A549 (cell line): ENCODE measurements at regions not wholly inside any gene's neighbourhood (a gene's known extent, or its start where the extent isn't known, plus 50 kb on each side); places are given as distances from the start of the nearest gene placed in this dataset.

Source experiments
- ATAC-seq, 2 experiments: fragments of 200-7000 bp in 1 of 2; fragments of >200 bp in 1 of 2; cut with Nextera tagmentation in 1 of 2; cut with Tn5 transposase in 1 of 2; 3 replicates each; pipeline versions ENCODE4 v1.8.0 to v1.9.1; 2018 to 2020; ENCODE audit warnings: mild to moderate bottlenecking in 1 of 2, moderate library complexity in 1 of 2
- CTCF ChIA-PET: fragments of 300-600 bp; sonication (Branson Sonifier 250); formaldehyde crosslinking; extraction: SDS; loops from one replicate; lab custom pipeline; 2021; ENCODE audit warnings: antibody characterized with exemption, inconsistent platforms; lab: Yijun Ruan, JAX
- POLR2A ChIA-PET: fragments of 350-600 bp; formaldehyde crosslinking; extraction: SDS; loops from one replicate; lab custom pipeline; 2021; ENCODE audit warnings: antibody characterized with exemption, inconsistent platforms; lab: Yijun Ruan, JAX
- DNase-seq, 2 experiments: peaks; one replicate each; pipeline versions ENCODE4 v3.0.0 to v3.0.0-alpha.2; 2011 to 2016; ENCODE audit warnings: low read depth in 1 of 2, low spot score in 1 of 2
- FAIRE-seq: peaks from 2 replicates; lab custom pipeline; 2011; peaks lifted over from hg19 to GRCh38; lab: Jason Lieb, UNC
- H3K27ac ChIP-seq, 2 experiments: fragments of >200 bp; sonication (Bioruptor Twin); formaldehyde crosslinking; 3 replicates each; pipeline ENCODE4 v1.5.1; 2016 to 2017
- H3K4me1 ChIP-seq: fragments of >200 bp; sonication (Bioruptor Twin); formaldehyde crosslinking; 3 replicates; pipeline ENCODE4 v1.6.1; 2016
- H3K4me2 ChIP-seq: fragments of >200 bp; sonication (Bioruptor Twin); formaldehyde crosslinking; 3 replicates; pipeline ENCODE4 v1.6.1; 2016
- H3K4me3 ChIP-seq: fragments of >200 bp; sonication (Bioruptor Twin); formaldehyde crosslinking; 3 replicates; pipeline ENCODE4 v1.5.1; 2016
- H3K9me3 ChIP-seq: fragments of >200 bp; sonication (Bioruptor Twin); formaldehyde crosslinking; 3 replicates; pipeline ENCODE4 v1.6.1; 2016
- ATOH8 ChIP-seq: fragments of 250-450 bp; sonication (Bioruptor Pico); IDR thresholded peaks from 2 replicates; pipeline ENCODE4 v1.5.0; 2020; ENCODE audit warnings: low read depth, mild to moderate bottlenecking, moderate library complexity
- BHLHE40 ChIP-seq: IDR thresholded peaks from 2 replicates; pipeline ENCODE4 v1.6.1; 2012; ENCODE audit warnings: low read depth, low read length, inconsistent platforms
- CBX8 ChIP-seq: fragments of 200-600 bp; sonication (generic); IDR thresholded peaks from 2 replicates; pipeline ENCODE4 v1.6.1; 2016
- CEBPB ChIP-seq, 2 experiments: fragments of >200 bp in 1 of 2; sonication (Bioruptor Twin) in 1 of 2; formaldehyde crosslinking in 1 of 2; IDR thresholded peaks; 2 replicates each; pipeline ENCODE4 v1.6.1; 2012 to 2016
- CHD4 ChIP-seq: fragments of 200-600 bp; sonication (generic); IDR thresholded peaks from 2 replicates; pipeline ENCODE4 v1.6.1; 2016; ENCODE audit warnings: antibody characterized with exemption, mild to moderate bottlenecking, borderline replicate concordance
- E2F6 ChIP-seq: IDR thresholded peaks from 2 replicates; pipeline ENCODE4 v1.6.1; 2012; ENCODE audit warnings: low read depth, borderline replicate concordance
- EP300 ChIP-seq, 2 experiments: fragments of >200 bp; sonication (Bioruptor Twin); formaldehyde crosslinking; IDR thresholded peaks; 2 replicates in 1 of 2; 3 replicates in 1 of 2; pipeline ENCODE4 v1.6.1; 2016 to 2017
- GATA3 ChIP-seq: IDR thresholded peaks from 2 replicates; pipeline ENCODE4 v1.6.1; 2012; ENCODE audit warnings: borderline replicate concordance
- HDAC2 ChIP-seq: fragments of 200-600 bp; sonication (generic); IDR thresholded peaks from 2 replicates; pipeline ENCODE4 v1.6.1; 2016
- HEYL ChIP-seq: fragments of 250-450 bp; sonication (Bioruptor Pico); IDR thresholded peaks from 2 replicates; pipeline ENCODE4 v1.8.0; 2021; ENCODE audit warnings: mild to moderate bottlenecking, moderate library complexity
- HOXA7 ChIP-seq: fragments of 250-450 bp; sonication (Bioruptor Pico); IDR thresholded peaks from 2 replicates; pipeline ENCODE4 v1.5.0; 2020; ENCODE audit warnings: mild to moderate bottlenecking, moderate library complexity
- HOXB13 ChIP-seq: fragments of 250-450 bp; sonication (Bioruptor Pico); IDR thresholded peaks from 2 replicates; pipeline ENCODE4 v1.5.0; 2020; ENCODE audit warnings: low read depth, mild to moderate bottlenecking, moderate library complexity
- HOXB5 ChIP-seq: fragments of 250-450 bp; sonication (Bioruptor Pico); IDR thresholded peaks from 2 replicates; pipeline ENCODE4 v1.5.0; 2020; ENCODE audit warnings: mild to moderate bottlenecking, moderate library complexity
- JUNB ChIP-seq: fragments of >200 bp; sonication (Bioruptor Twin); formaldehyde crosslinking; IDR thresholded peaks from 2 replicates; pipeline ENCODE4 v1.6.1; 2016
- KDM5A ChIP-seq: fragments of 200-600 bp; sonication (generic); IDR thresholded peaks from 2 replicates; pipeline ENCODE4 v1.6.1; 2016; ENCODE audit warnings: antibody characterized with exemption, mild to moderate bottlenecking
- MAFK ChIP-seq: fragments of 450-650 bp; IDR thresholded peaks from 2 replicates; pipeline ENCODE4 v1.6.1; 2014; ENCODE audit not compliant: partially characterized antibody
- MAZ ChIP-seq: fragments of 150-350 bp; IDR thresholded peaks from 2 replicates; pipeline ENCODE4 v1.6.1; 2014; ENCODE audit warnings: antibody characterized with exemption, low read depth, low read length, borderline replicate concordance
- NFE2L2 ChIP-seq: fragments of 150-350 bp; conservative IDR thresholded peaks from 2 replicates; pipeline ENCODE4 v1.6.1; 2014; ENCODE audit warnings: low read length
- NPAS2 ChIP-seq: fragments of 250-450 bp; sonication (Bioruptor Pico); IDR thresholded peaks from 2 replicates; pipeline ENCODE4 v1.8.0; 2022; ENCODE audit warnings: mild to moderate bottlenecking, moderate library complexity, borderline replicate concordance
- POLR2AphosphoS2 ChIP-seq: conservative IDR thresholded peaks from 2 replicates; pipeline ENCODE4 v1.6.1; 2012; ENCODE audit warnings: low read length, improper control_type of control experiment, inconsistent platforms
- RCOR1 ChIP-seq: fragments of 150-350 bp; IDR thresholded peaks from 2 replicates; pipeline ENCODE4 v1.6.1; 2014; ENCODE audit warnings: antibody characterized with exemption, low read length, low read depth
- RFX5 ChIP-seq: fragments of 450-650 bp; IDR thresholded peaks from 2 replicates; pipeline ENCODE4 v1.7.1; 2014; ENCODE audit warnings: antibody characterized with exemption, mild to moderate bottlenecking, moderate library complexity
- SREBF2 ChIP-seq: fragments of 450-650 bp; IDR thresholded peaks from 2 replicates; pipeline ENCODE4 v1.6.1; 2014; ENCODE audit warnings: mild to moderate bottlenecking, moderate library complexity
- TFCP2L1 ChIP-seq: fragments of 250-450 bp; sonication (Bioruptor Pico); IDR thresholded peaks from 2 replicates; pipeline ENCODE4 v1.5.0; 2021; ENCODE audit warnings: mild to moderate bottlenecking
- TP53 ChIP-seq: fragments of 250-450 bp; sonication (Bioruptor Pico); IDR thresholded peaks from 2 replicates; pipeline ENCODE4 v1.5.0; 2021; ENCODE audit warnings: mild to moderate bottlenecking, moderate library complexity
- ZC3H11A ChIP-seq: fragments of 450-650 bp; IDR thresholded peaks from 2 replicates; pipeline ENCODE4 v1.6.1; 2014; ENCODE audit warnings: antibody characterized with exemption, mild to moderate bottlenecking
- ZFP36 ChIP-seq: fragments of 450-650 bp; IDR thresholded peaks from 2 replicates; pipeline ENCODE4 v1.6.1; 2014; ENCODE audit warnings: borderline replicate concordance; ENCODE audit not compliant: partially characterized antibody
- ZNF302 ChIP-seq: fragments of 250-450 bp; sonication (Bioruptor Pico); IDR thresholded peaks from 2 replicates; pipeline ENCODE4 v1.9.0; 2021; ENCODE audit warnings: inconsistent platforms, mild to moderate bottlenecking, moderate library complexity
- ZSCAN20 ChIP-seq: fragments of 250-450 bp; sonication (Bioruptor Pico); IDR thresholded peaks from 2 replicates; pipeline ENCODE4 v1.8.0; 2022; ENCODE audit warnings: mild to moderate bottlenecking, moderate library complexity
- WGBS: methylation state at CpG from one replicate; pipeline ENCODE4 v1.1.6; 2017; ENCODE audit errors: missing lambda C conversion rate; 5-methylcytosine and 5-hydroxymethylcytosine counted together
- TF ChIP-seq, protein P1 (sequence below): fragments of >200 bp; sonication (Bioruptor Twin); formaldehyde crosslinking; IDR thresholded peaks from 2 replicates; pipeline ENCODE4 v1.6.1; 2016
- TF ChIP-seq, protein P2 (sequence below): fragments of 150-350 bp; IDR thresholded peaks from 2 replicates; pipeline ENCODE4 v1.6.1; 2014; ENCODE audit warnings: low read depth, mild to moderate bottlenecking, low read length
- TF ChIP-seq, protein P3 (sequence below): fragments of 250-450 bp; sonication (Bioruptor Pico); IDR thresholded peaks from 2 replicates; pipeline ENCODE4 v1.5.0; 2021; ENCODE audit warnings: mild to moderate bottlenecking, moderate library complexity, borderline replicate concordance

DNA sequence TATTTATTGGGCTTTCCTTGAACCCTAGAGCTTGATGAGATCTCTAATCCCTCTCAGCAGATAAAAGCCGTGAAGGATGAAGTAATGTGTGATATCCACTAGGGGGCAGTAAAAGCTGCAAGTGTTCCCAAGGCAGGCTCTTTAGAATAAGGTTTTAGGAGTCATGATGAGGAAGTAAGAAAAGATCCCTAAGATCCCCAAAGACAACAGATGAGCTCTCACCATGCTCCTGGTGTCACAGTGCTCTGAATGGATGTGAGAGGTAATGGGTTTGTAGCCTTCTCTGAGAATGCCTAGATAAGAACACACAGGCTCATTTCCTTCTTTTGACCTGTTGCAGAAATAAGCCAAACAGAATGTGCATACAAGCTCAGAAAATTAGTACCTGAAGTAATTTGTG, 70.4 kb upstream of the ITPRID1 start (continued):
- no peak for TF ChIP-seq ZNF302
- TF ChIP-seq MAFK: no peak
- no peak for TF ChIP-seq ZC3H11A
- TF ChIP-seq HOXB13: no peak
- no peak for TF ChIP-seq ZSCAN20 (CRISPR knock-in tag)
- no peak for TF ChIP-seq POLR2AphosphoS2

DNA sequence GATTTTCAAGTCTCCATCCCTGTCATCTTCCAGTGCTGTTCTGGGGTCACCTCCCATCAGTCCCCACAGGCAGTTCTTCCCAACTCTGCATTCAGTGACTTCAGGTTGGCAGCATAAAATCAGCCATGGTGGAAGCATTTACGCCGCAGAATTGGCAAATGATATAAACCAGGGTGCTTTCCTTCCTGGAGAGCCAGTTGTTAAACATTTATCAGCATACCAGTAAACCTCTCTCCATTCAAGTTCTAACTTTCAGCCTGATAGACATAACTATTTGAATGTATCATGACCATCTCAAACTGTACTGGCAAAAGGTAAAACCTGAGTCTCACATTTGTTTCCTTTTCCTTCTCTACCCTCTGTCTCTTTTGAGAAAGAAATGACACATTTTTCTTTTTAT, 69.7 kb upstream of the ITPRID1 start:
- TF ChIP-seq CHD4 (no peak), MAZ (no peak), KDM5A (no peak), ATOH8 (CRISPR knock-in tag) (no peak), CBX8 (no peak), HDAC2 (no peak), MAFK (no peak), SREBF2 (no peak), TFCP2L1 (CRISPR knock-in tag) (no peak), NFE2L2 (no peak), ZC3H11A (no peak), EP300 (IDR thresholded peaks at IDR 0.05) (no peak), E2F6 (no peak)
- TF ChIP-seq, protein P1, sequence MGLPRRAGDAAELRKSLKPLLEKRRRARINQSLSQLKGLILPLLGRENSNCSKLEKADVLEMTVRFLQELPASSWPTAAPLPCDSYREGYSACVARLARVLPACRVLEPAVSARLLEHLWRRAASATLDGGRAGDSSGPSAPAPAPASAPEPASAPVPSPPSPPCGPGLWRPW: no peak
- ATAC-seq (no peak), DNase-seq (no peak), FAIRE-seq (no peak)
- Histone ChIP-seq H3K4me3 (no peak overlapping the region), H3K9me3 (no peaks in the 10 kb centered on the region), H3K4me2 (no peak overlapping the region), H3K4me1 (no peaks in the 10 kb centered on the region), H3K27ac (no peak overlapping the region)
- ChIA-PET CTCF (interaction anchor here (0.7 to 7.3 kb wide), 35 partner anchors 9 to 310 kb away, joined by 3 to 109 read pairs (median 9); no protein-coding TSS in a partner anchor), POLR2A (no interaction called here)
- WGBS: 50% methylated on average over 2 of the region's 2 CpGs

DNA sequence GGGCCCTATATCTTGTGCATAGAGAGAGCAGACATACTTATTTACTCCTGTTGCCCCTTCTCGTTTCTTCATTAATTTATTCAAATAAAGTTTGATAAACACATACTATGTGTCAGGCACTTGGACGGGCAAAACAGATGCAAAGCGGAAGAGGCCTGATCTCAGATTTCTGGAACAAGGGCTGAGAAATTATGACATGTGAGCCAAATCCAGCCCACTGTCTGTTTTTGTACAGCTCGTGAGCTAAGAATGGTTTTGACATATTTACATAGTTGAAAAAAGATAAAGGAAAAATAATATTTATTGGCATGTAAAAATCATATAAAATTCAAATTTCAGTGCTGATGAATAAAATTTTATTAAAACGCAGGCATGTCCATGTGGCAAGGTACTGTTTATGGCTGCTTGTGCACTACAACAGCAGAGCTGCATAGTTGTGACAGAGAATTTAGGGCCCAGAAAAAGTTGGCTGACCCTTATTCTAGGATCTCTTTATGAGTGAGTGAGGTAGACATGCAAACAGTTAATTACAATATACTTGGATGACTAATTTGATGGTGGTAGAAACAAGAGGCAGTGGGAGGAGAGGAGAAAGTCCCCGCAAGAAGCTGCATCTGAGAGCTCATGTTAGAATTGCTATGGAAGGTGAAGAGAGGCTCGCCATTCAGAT, 68.1 kb upstream of the ITPRID1 start:
- WGBS: 83% methylated on average over 7 of the region's 7 CpGs
- CTCF ChIA-PET: interaction anchor here (0.7 to 7.3 kb wide), 11 partner anchors 13 to 311 kb away, joined by 3 to 109 read pairs (median 7); partner anchors contain the start of gene ITPRID1
- TF ChIP-seq BHLHE40: no peak
- no peak for TF ChIP-seq RFX5
- TF ChIP-seq TP53: no peak
- TF ChIP-seq JUNB: no peak
- no peak for TF ChIP-seq HOXB5
- no peak for TF ChIP-seq NPAS2 (CRISPR knock-in tag)
- no peak for TF ChIP-seq GATA3
- no peak for TF ChIP-seq ATOH8 (CRISPR knock-in tag)
- no peak for TF ChIP-seq HDAC2
- no peak for TF ChIP-seq RCOR1
- TF ChIP-seq HEYL (CRISPR knock-in tag): no peak
- TF ChIP-seq, protein P2, sequence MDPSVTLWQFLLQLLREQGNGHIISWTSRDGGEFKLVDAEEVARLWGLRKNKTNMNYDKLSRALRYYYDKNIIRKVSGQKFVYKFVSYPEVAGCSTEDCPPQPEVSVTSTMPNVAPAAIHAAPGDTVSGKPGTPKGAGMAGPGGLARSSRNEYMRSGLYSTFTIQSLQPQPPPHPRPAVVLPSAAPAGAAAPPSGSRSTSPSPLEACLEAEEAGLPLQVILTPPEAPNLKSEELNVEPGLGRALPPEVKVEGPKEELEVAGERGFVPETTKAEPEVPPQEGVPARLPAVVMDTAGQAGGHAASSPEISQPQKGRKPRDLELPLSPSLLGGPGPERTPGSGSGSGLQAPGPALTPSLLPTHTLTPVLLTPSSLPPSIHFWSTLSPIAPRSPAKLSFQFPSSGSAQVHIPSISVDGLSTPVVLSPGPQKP: no peak
- TF ChIP-seq HOXA7: no peak
- TF ChIP-seq ZFP36: no peak
- no peak for TF ChIP-seq MAFK
- no peak for TF ChIP-seq CEBPB (IDR thresholded peaks at IDR 0.05)
- TF ChIP-seq, protein P3, sequence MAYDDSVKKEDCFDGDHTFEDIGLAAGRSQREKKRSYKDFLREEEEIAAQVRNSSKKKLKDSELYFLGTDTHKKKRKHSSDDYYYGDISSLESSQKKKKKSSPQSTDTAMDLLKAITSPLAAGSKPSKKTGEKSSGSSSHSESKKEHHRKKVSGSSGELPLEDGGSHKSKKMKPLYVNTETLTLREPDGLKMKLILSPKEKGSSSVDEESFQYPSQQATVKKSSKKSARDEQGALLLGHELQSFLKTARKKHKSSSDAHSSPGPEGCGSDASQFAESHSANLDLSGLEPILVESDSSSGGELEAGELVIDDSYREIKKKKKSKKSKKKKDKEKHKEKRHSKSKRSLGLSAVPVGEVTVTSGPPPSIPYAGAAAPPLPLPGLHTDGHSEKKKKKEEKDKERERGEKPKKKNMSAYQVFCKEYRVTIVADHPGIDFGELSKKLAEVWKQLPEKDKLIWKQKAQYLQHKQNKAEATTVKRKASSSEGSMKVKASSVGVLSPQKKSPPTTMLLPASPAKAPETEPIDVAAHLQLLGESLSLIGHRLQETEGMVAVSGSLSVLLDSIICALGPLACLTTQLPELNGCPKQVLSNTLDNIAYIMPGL: no peak
- Histone ChIP-seq H3K4me2 (no peak overlapping the region), H3K9me3 (no peaks in the 10 kb centered on the region), H3K4me3 (no peak overlapping the region), H3K27ac (no peak overlapping the region), H3K4me1 (no peaks in the 10 kb centered on the region)
- POLR2A ChIA-PET: no interaction called here
- FAIRE-seq (no peak), DNase-seq (no peak), ATAC-seq (no peak)
